ENCODE measurements at regions not wholly inside any gene's neighbourhood (a gene's known extent, or its start where the extent isn't known, plus 50 kb on each side); places are given as distances from the start of the nearest gene placed in this dataset.
A peak's percentile ranks its signal among the peaks of the same experiment; 100 is the strongest.

GRCh38 chr2:133711806-133712205, 143.5 kb upstream of the NCKAP5 start:
- no peak overlapping the region for H3K27ac ChIP-seq
- H3K27me3 ChIP-seq = no peaks in the 10 kb centered on the region
- H3K9me3 ChIP-seq = peaks cover 0 to 18% (median 5%) of the 10 kb centered on the region in 12 donors
- no peaks in the 10 kb centered on the region for H3K36me3 ChIP-seq
- DNase-seq (no peak), ATAC-seq (no peak)
- no peak overlapping the region for H3K4me3 ChIP-seq
- 85 to 92% (median 91%) methylated on average over 6 of the region's 6 CpGs for WGBS, 4 donors
- TF ChIP-seq CTCF (IDR thresholded peaks at IDR 0.05) (no peak), POLR2A (IDR thresholded peaks at IDR 0.05) (no peak)
- intact Hi-C loops (cut with DNase I) = no loop called here
- H3K4me1 ChIP-seq = no peaks in the 10 kb centered on the region

GRCh38 chr2:133712369-133712768, 144.1 kb upstream of the NCKAP5 start:
- 87 to 97% (median 92%) methylated on average over 3 of the region's 3 CpGs for WGBS, 4 donors
- peaks cover 0 to 18% (median 5%) of the 10 kb centered on the region in 12 donors for H3K9me3 ChIP-seq
- no peak for DNase-seq
- intact Hi-C loops (cut with DNase I) = no loop called here
- no peaks in the 10 kb centered on the region for H3K27me3 ChIP-seq
- H3K27ac ChIP-seq = no peak overlapping the region
- no peaks in the 10 kb centered on the region for H3K4me1 ChIP-seq
- no peak overlapping the region for H3K4me3 ChIP-seq
- no peaks in the 10 kb centered on the region for H3K36me3 ChIP-seq
- ATAC-seq = peak in 1 of 4 donors; percentile 35
- no peak for TF ChIP-seq POLR2A (IDR thresholded peaks at IDR 0.05)

GRCh38 chr2:133713049-133713580, 144.9 kb upstream of the NCKAP5 start:
- DNase-seq = no peak
- Histone ChIP-seq H3K27me3 (no peaks in the 10 kb centered on the region), H3K4me1 (peaks cover 0 to 3% (median 0%) of the 10 kb centered on the region in 12 donors), H3K4me3 (no peak overlapping the region), H3K9me3 (peaks cover 0 to 18% (median 5%) of the 10 kb centered on the region in 12 donors), H3K36me3 (no peaks in the 10 kb centered on the region), H3K27ac (no peak overlapping the region)
- ATAC-seq = no peak
- intact Hi-C loops (cut with DNase I) = no loop called here
- TF ChIP-seq POLR2A (IDR thresholded peaks at IDR 0.05) (no peak), CTCF (IDR thresholded peaks at IDR 0.05) (no peak)
- WGBS, 4 donors = 83 to 96% (median 87%) methylated on average over 2 to 4 of the region's 4 CpGs

- Histone ChIP-seq H3K9me3 (peaks cover 0 to 2% (median 0%) of the 10 kb centered on the region in 12 donors), H3K27ac (no peak overlapping the region), H3K36me3 (no peaks in the 10 kb centered on the region), H3K27me3 (no peaks in the 10 kb centered on the region), H3K4me1 (peaks cover 0 to 15% (median 1%) of the 10 kb centered on the region in 12 donors), H3K4me3 (no peak overlapping the region)
- 62 to 89% (median 72%) methylated on average over 1 to 3 of the region's 3 CpGs for WGBS, 4 donors
- intact Hi-C loops (cut with DNase I) = no loop called here
- DNase-seq = no peak
- TF ChIP-seq CTCF (IDR thresholded peaks at IDR 0.05) = no peak
- TF ChIP-seq POLR2A (IDR thresholded peaks at IDR 0.05) = no peak
- ATAC-seq = no peak
Measured at GRCh38 chr2:133716166-133716565, 147.9 kb upstream of the NCKAP5 start.

GRCh38 chr2:133717497-133717896, 149.2 kb upstream of the NCKAP5 start:
- intact Hi-C loops (cut with DNase I) = no loop called here
- 53 to 61% (median 57%) methylated on average over 3 of the region's 3 CpGs for WGBS, 4 donors
- H3K27ac ChIP-seq = no peak overlapping the region
- no peaks in the 10 kb centered on the region for H3K36me3 ChIP-seq
- TF ChIP-seq CTCF (IDR thresholded peaks at IDR 0.05) (no peak), POLR2A (IDR thresholded peaks at IDR 0.05) (no peak)
- no peak for DNase-seq
- peaks cover 0 to 2% (median 0%) of the 10 kb centered on the region in 12 donors for H3K9me3 ChIP-seq
- H3K4me3 ChIP-seq = no peak overlapping the region
- H3K27me3 ChIP-seq = no peaks in the 10 kb centered on the region
- H3K4me1 ChIP-seq = peaks cover 0 to 15% (median 1%) of the 10 kb centered on the region in 12 donors
- no peak for ATAC-seq
